ENCODE measurements at regions not wholly inside any gene's neighbourhood (a gene's known extent, or its start where the extent isn't known, plus 50 kb on each side); places are given as distances from the start of the nearest gene placed in this dataset.
A peak's percentile ranks its signal among the peaks of the same experiment; 100 is the strongest.

- TF ChIP-seq CTCF (optimal IDR thresholded peaks at IDR 0.05 in 1 of 3, IDR thresholded peaks at IDR 0.05 in 1 of 3, conservative IDR thresholded peaks at IDR 0.05 in 1 of 3; ENCODE audit: extremely low read depth in 1 of 3, insufficient read depth in 2 of 3, low read length in 3 of 3) (no peak), EZH2 (IDR thresholded peaks at IDR 0.05; ENCODE audit: low read length) (no peak)
- no peak for FAIRE-seq
- DNase-seq (ENCODE audit: low read depth, low spot score): no peak
- H3K4me1 ChIP-seq (ENCODE audit: control insufficient read depth, extremely low read depth, insufficient read depth, low read length): no peaks in the 10 kb centered on the region
- H2AFZ ChIP-seq (ENCODE audit: control insufficient read depth, low read length): no peak overlapping the region
- no peak overlapping the region for H3K4me3 ChIP-seq (ENCODE audit: control insufficient read depth in 2 of 3, extremely low read depth in 1 of 3, insufficient read depth in 2 of 3, low read depth in 1 of 3, low read length in 3 of 3)
- no peaks in the 10 kb centered on the region for H3K9me3 ChIP-seq (ENCODE audit: control insufficient read depth, low read depth, low read length)
- dilution Hi-C loops (cut with MboI; ENCODE audit: extremely low pct_ligation_motif_present, low sequenced_read_pairs): no loop called here
- no peaks in the 10 kb centered on the region for H3K79me2 ChIP-seq (ENCODE audit: control insufficient read depth, insufficient read depth, low read length)
- H3K9ac ChIP-seq (ENCODE audit: control insufficient read depth, extremely low read depth, insufficient read depth, low read length): no peak overlapping the region
- H3K36me3 ChIP-seq (ENCODE audit: control insufficient read depth in 2 of 2, extremely low read depth in 1 of 2, insufficient read depth in 2 of 2, low read length in 2 of 2): no peaks in the 10 kb centered on the region
- no peaks in the 10 kb centered on the region for H3K9me1 ChIP-seq (ENCODE audit: control insufficient read depth, extremely low read depth, insufficient read depth, low read length)
- no peak overlapping the region for H3K27ac ChIP-seq (ENCODE audit: control insufficient read depth, insufficient read depth, low read length)
- no peaks in the 10 kb centered on the region for H3K27me3 ChIP-seq (ENCODE audit: control insufficient read depth, extremely low read depth, insufficient read depth, low read length)
- no peak overlapping the region for H3K4me2 ChIP-seq (ENCODE audit: control insufficient read depth, extremely low read depth, insufficient read depth, low read depth, low read length)
- no peaks in the 10 kb centered on the region for H4K20me1 ChIP-seq (ENCODE audit: control insufficient read depth, extremely low read depth, insufficient read depth, low read length)
Observed at GRCh38 chr2:136257893-136258292, 139.9 kb upstream of the CXCR4 start.

GRCh38 chr2:136255648-136256461 lies 137.9 kb upstream of the CXCR4 start:
- TF ChIP-seq EZH2 (IDR thresholded peaks at IDR 0.05; ENCODE audit: low read length) (no peak), CTCF (optimal IDR thresholded peaks at IDR 0.05 in 1 of 3, IDR thresholded peaks at IDR 0.05 in 1 of 3, conservative IDR thresholded peaks at IDR 0.05 in 1 of 3; ENCODE audit: extremely low read depth in 1 of 3, insufficient read depth in 2 of 3, low read length in 3 of 3) (peak in 1 of 3 experiments; percentile 2)
- no peak overlapping the region for H3K4me2 ChIP-seq (ENCODE audit: control insufficient read depth, extremely low read depth, insufficient read depth, low read depth, low read length)
- no peak overlapping the region for H3K27ac ChIP-seq (ENCODE audit: control insufficient read depth, insufficient read depth, low read length)
- H3K9me3 ChIP-seq (ENCODE audit: control insufficient read depth, low read depth, low read length): no peaks in the 10 kb centered on the region
- H3K79me2 ChIP-seq (ENCODE audit: control insufficient read depth, insufficient read depth, low read length): no peaks in the 10 kb centered on the region
- H2AFZ ChIP-seq (ENCODE audit: control insufficient read depth, low read length): no peak overlapping the region
- no peaks in the 10 kb centered on the region for H3K36me3 ChIP-seq (ENCODE audit: control insufficient read depth in 2 of 2, extremely low read depth in 1 of 2, insufficient read depth in 2 of 2, low read length in 2 of 2)
- no peaks in the 10 kb centered on the region for H3K27me3 ChIP-seq (ENCODE audit: control insufficient read depth, extremely low read depth, insufficient read depth, low read length)
- no peaks in the 10 kb centered on the region for H3K9me1 ChIP-seq (ENCODE audit: control insufficient read depth, extremely low read depth, insufficient read depth, low read length)
- no peaks in the 10 kb centered on the region for H4K20me1 ChIP-seq (ENCODE audit: control insufficient read depth, extremely low read depth, insufficient read depth, low read length)
- DNase-seq (ENCODE audit: low read depth, low spot score) (no peak), FAIRE-seq (no peak)
- no peak overlapping the region for H3K4me3 ChIP-seq (ENCODE audit: control insufficient read depth in 2 of 3, extremely low read depth in 1 of 3, insufficient read depth in 2 of 3, low read depth in 1 of 3, low read length in 3 of 3)
- dilution Hi-C loops (cut with MboI; ENCODE audit: extremely low pct_ligation_motif_present, low sequenced_read_pairs): no loop called here
- H3K4me1 ChIP-seq (ENCODE audit: control insufficient read depth, extremely low read depth, insufficient read depth, low read length): no peaks in the 10 kb centered on the region
- H3K9ac ChIP-seq (ENCODE audit: control insufficient read depth, extremely low read depth, insufficient read depth, low read length): no peak overlapping the region

Data from keratinocyte (primary cell).